ENCODE measurements at regions not wholly inside any gene's neighbourhood (a gene's known extent, or its start where the extent isn't known, plus 50 kb on each side); places are given as distances from the start of the nearest gene placed in this dataset.
"Not testable (repeated sequence)": the region's sequence is repeated elsewhere in the genome, so short reads cannot be mapped to it uniquely, and the experiment has no call there.

GRCh38 chr9:30524311-30524710 lies 1860.1 kb upstream of the ACO1 start:
- no peak for DNase-seq (ENCODE audit: low spot score)

- DNase-seq (ENCODE audit: low spot score) = no peak
Measured at GRCh38 chr9:30534455-30534854, 1850.0 kb upstream of the ACO1 start.

GRCh38 chr9:30534896-30535295 lies 1849.5 kb upstream of the ACO1 start:
- DNase-seq (ENCODE audit: low spot score) = no peak

GRCh38 chr9:30536494-30536893 lies 1847.9 kb upstream of the ACO1 start:
- DNase-seq (ENCODE audit: low spot score) = no peak

- not testable (repeated sequence) for DNase-seq (ENCODE audit: low spot score)
Measured at GRCh38 chr9:30539696-30540095, 1844.7 kb upstream of the ACO1 start.

- no peak for DNase-seq (ENCODE audit: low spot score)
Measured at GRCh38 chr9:30574355-30575151, 1809.9 kb upstream of the ACO1 start.

- no peak for DNase-seq (ENCODE audit: low spot score)
Measured at GRCh38 chr9:30575218-30575617, 1809.2 kb upstream of the ACO1 start.

- DNase-seq (ENCODE audit: low spot score) = no peak
Measured at GRCh38 chr9:30575691-30576090, 1808.8 kb upstream of the ACO1 start.

- DNase-seq (ENCODE audit: low spot score) = no peak
Measured at GRCh38 chr9:30579810-30580209, 1804.6 kb upstream of the ACO1 start.

GRCh38 chr9:30582240-30582639 lies 1802.2 kb upstream of the ACO1 start:
- no peak for DNase-seq (ENCODE audit: low spot score)

- DNase-seq (ENCODE audit: low spot score) = no peak
Measured at GRCh38 chr9:30584559-30584958, 1799.9 kb upstream of the ACO1 start.

GRCh38 chr9:30591461-30591860 lies 1793.0 kb upstream of the ACO1 start:
- DNase-seq (ENCODE audit: low spot score) = no peak

GRCh38 chr9:30597608-30598007 lies 1786.8 kb upstream of the ACO1 start:
- no peak for DNase-seq (ENCODE audit: low spot score)

GRCh38 chr9:30605936-30606335 lies 1778.5 kb upstream of the ACO1 start:
- DNase-seq (ENCODE audit: low spot score) = no peak

- no peak for DNase-seq (ENCODE audit: low spot score)
Measured at GRCh38 chr9:30609713-30610112, 1774.7 kb upstream of the ACO1 start.

- DNase-seq (ENCODE audit: low spot score) = not testable (repeated sequence)
Measured at GRCh38 chr9:30616782-30617181, 1767.7 kb upstream of the ACO1 start.

- no peak for DNase-seq (ENCODE audit: low spot score)
Measured at GRCh38 chr9:30622561-30622960, 1761.9 kb upstream of the ACO1 start.

- no peak for DNase-seq (ENCODE audit: low spot score)
Measured at GRCh38 chr9:30628915-30629567, 1755.4 kb upstream of the ACO1 start.

- no peak for DNase-seq (ENCODE audit: low spot score)
Measured at GRCh38 chr9:30630459-30630858, 1754.0 kb upstream of the ACO1 start.

GRCh38 chr9:30646639-30647038 lies 1737.8 kb upstream of the ACO1 start:
- DNase-seq (ENCODE audit: low spot score) = not testable (repeated sequence)

- no peak for DNase-seq (ENCODE audit: low spot score)
Measured at GRCh38 chr9:30661925-30662324, 1722.5 kb upstream of the ACO1 start.

GRCh38 chr9:30670805-30671562 lies 1713.5 kb upstream of the ACO1 start:
- no peak for DNase-seq (ENCODE audit: low spot score)

GRCh38 chr9:30673132-30673531 lies 1711.3 kb upstream of the ACO1 start:
- DNase-seq (ENCODE audit: low spot score) = no peak

Data from kidney capillary endothelial cell (primary cell).